HG03196 (cell line): ENCODE measurements at regions not wholly inside any gene's neighbourhood (a gene's known extent, or its start where the extent isn't known, plus 50 kb on each side); places are given as distances from the start of the nearest gene placed in this dataset.

Experiments used
- ATAC-seq: cut with Tn5 transposase; IDR thresholded peaks from one replicate; pipeline ENCODE4 v1.9.1; 2021; ENCODE audit not compliant: unreplicated experiment

DNA sequence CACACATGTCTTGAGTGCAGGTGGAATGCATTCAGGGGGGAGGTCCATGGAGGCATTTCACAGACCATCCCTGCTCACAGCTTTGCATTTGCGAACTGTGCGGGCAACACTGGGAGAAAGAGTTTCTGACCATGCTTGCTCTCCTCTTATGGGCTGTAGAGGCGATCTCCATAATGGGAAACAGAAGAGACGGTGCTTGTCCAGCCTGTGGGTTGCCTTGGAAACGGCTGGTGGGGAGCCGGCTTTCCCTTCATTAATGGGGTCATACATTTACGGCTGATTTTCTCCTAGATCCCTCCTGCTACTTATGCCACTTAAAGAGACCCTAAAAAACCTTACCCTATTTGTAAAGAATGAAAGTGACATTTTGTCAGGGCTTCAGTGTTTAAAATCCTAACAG is 147.4 kb downstream of the SOX11 start:
- no peak for ATAC-seq

GRCh38 chr2:5841126-5841525 is 148.9 kb downstream of the SOX11 start:
- no peak for ATAC-seq

- ATAC-seq, result no peak
Measured at GRCh38 chr2:5842326-5842725, 150.1 kb downstream of the SOX11 start.

DNA sequence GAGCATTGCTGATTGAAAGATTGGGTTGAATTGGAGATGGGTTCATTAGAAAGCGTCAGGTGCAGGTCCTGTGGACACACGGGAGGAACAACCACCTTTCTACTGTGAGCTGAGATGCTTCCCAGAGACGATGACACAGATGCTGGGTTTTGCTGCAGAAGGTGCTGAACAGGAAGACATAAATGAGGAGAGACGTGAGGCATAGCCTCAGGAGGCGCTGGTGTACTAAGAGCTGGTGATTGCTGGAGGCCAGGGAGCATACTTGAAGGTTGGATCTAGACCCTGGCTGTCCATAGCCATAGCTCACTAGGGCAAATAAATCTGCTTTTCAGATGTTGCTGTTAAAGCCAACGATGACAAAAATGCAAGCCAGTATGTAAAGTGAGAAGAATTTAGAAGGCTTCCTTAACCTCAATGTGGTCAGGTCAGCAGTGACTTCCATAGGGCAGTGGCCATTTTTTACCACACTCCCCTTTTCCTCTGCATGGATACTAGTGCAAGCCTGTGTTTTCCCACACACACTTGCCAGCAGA is 153.7 kb downstream of the SOX11 start:
- no peak for ATAC-seq

- no peak for ATAC-seq
Measured at GRCh38 chr2:5846881-5847280, 154.7 kb downstream of the SOX11 start.

DNA sequence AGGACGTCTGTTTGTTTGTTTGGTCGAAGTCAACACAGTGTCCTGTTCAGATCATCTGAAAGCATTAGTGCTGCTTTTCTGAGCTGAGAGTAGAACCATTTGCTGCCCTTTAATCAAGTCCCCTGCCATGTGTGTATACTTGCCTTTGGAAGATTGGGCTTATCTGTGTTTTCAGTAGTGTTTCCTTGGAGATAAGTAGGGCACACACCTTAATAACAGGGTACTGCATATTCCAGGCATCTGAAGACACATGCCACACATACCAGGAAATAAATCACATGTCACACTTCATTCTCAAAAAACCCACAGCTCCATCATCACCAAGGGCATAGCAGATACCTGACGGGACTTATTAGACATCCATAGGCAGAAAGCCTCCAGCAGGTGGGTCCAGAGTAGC is 157.4 kb downstream of the SOX11 start:
- ATAC-seq, result no peak

DNA sequence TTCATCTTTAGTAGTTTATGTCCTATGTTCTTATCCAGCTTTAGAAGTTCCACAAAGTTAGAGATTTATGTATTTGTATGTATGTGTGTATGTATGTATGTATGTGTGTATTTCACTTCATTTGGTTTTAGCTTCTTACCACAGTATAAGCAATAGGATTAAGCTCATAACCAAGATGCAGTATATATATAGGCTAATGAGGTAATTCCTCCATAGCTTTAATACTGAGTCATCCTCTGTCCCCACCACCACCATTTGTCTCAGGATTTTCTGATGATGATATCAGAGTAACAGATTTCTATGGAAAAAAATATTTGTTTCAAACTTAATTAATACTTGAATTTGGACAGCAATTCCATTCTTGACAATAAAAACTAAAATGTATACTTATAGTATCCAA is 159.2 kb downstream of the SOX11 start:
- no peak for ATAC-seq

- ATAC-seq, result no peak
Measured at GRCh38 chr2:5854797-5855196, 162.6 kb downstream of the SOX11 start.

DNA sequence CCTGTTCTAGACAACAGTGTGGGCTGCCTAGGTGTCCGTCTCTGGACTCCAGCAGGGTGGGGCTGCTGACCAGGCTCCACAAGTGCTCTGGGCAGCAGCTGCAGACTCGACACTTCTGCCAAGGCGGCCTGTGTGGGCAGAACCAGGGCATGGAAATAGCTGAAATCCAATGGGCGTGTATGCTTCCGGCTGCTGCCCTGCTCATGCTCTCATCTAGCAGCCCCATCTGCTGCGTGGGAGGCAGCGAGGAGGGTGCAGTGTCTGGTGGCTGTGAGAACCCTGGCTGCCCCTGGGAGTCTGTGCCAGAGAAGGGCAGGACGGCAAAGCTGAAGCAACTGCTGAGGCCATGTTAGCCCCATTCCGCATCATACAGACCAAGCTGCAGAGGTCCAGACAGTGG is 174.9 kb downstream of the SOX11 start:
- no peak for ATAC-seq

DNA sequence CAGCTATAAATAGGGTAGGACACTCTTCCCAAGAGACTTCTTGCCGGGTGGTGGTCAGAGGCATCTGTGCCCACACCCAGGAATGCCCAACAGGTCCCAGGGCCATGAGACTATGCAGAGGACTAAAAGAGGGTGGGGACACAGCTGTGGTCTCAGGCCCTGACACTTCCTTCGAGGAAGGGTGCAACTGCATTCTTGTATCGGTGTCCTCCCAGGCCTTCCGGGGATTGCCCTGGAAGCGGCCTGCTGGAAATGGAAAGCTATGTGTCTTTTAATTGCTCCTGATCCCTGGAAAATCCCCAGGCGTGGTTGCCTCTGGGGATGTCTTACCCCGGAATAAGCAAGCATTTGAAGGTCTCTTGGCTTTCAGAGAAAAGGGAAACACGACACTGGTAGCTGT is 176.7 kb downstream of the SOX11 start:
- ATAC-seq, result no peak

- no peak for ATAC-seq
Measured at GRCh38 chr2:5869936-5870335, 177.8 kb downstream of the SOX11 start.

DNA sequence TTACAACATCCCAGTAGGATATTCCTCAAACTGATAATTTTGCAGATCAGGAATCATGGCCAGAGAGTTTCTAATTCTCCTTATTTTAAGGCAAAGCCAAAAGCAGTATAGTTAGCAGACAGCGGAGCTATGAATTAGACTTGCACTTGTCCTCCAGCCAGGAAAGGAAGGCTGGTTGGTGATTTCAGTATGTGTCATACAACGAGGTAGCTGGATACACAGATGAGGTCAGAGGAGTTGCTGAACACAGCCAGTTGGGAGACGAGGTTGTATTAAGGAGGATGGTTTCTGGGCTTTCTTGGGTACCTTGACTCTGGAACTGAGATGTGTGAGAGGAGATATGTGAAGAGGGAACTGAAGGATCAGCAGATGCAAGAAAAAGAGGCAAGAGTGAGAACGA is 185.2 kb downstream of the SOX11 start:
- ATAC-seq, result no peak

DNA sequence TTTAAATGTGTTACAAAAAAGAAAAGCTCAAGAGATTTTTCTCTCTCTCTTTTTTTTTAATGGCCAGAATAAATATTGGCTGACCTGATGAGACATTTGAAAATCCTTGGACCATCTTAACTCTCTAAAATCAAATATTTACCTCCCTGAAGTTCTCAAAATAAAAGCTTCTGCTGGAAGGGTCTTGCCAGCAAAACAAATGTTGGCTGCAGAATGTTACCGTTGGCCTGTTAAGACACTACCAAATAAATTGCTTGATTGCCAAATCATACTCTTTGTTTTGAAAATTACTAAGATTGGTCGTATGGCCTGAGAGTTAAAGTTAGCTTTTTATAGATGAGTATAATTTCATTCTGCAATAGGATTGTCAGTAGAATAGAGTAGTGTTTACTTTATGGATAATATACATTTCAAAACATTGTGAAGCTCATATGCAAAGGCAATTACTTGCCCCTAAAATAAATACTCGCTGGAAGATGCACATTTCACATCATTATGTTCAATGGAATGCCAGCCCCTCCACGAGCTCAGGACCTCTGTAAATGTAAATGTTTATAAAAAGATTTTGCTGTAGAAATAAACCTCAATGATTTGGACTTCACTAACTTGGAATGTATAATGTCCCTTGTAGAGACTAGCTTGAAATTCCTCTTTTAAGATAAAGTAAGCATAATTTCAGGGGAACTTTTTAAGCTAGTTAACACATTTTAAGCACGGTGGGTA is 193.4 kb downstream of the SOX11 start:
- ATAC-seq, result no peak

GRCh38 chr2:5886462-5886861 is 194.3 kb downstream of the SOX11 start:
- no peak for ATAC-seq

DNA sequence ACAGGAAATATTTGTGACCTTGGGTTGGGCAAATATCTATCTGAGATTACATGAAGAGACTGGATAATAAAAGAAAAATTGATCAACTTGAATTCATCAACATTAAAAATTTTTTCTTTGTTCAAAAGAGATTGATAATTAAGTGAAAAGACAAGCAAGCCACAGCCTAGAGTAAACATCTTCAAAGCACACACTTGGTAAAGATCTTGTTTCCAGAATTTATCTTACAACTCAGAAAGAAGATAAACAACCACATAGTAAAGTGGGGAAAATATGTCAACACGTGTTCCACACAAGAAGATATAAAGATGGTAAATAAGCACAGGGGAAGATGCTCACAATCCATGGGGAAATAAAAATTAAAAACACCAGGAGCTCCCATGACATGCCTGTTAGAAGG is 195.9 kb downstream of the SOX11 start:
- ATAC-seq, result no peak

- no peak for ATAC-seq
Measured at GRCh38 chr2:5889519-5889918, 197.3 kb downstream of the SOX11 start.

- ATAC-seq, result no peak
Measured at GRCh38 chr2:5894355-5894754, 202.2 kb downstream of the SOX11 start.

DNA sequence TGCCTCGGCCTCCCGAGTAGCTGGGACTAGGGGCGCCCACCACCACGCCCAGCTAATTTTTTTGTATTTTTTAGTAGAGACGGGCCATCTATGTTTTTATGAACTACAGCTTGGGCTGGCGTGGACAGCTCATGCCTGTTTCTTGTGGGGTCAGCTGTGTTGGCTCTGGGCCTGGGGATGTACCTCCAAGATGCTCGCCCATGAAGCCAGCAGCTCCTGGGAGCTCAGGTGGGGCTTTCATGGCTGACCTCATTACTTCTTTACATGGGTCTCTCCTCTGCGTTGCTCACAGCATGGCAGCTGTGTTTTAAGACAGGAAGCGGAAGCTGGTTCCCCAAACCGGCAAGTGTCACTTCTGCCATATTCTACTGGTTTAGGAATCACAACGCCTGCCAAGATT is 203.1 kb downstream of the SOX11 start:
- ATAC-seq, result no peak

- ATAC-seq, result no peak
Measured at GRCh38 chr2:5897249-5897648, 205.1 kb downstream of the SOX11 start.

GRCh38 chr2:5898667-5899066 is 206.5 kb downstream of the SOX11 start:
- no peak for ATAC-seq

GRCh38 chr2:5905661-5906060 is 213.5 kb downstream of the SOX11 start:
- ATAC-seq, result no peak

- no peak for ATAC-seq
Measured at GRCh38 chr2:5908071-5908470, 215.9 kb downstream of the SOX11 start.

DNA sequence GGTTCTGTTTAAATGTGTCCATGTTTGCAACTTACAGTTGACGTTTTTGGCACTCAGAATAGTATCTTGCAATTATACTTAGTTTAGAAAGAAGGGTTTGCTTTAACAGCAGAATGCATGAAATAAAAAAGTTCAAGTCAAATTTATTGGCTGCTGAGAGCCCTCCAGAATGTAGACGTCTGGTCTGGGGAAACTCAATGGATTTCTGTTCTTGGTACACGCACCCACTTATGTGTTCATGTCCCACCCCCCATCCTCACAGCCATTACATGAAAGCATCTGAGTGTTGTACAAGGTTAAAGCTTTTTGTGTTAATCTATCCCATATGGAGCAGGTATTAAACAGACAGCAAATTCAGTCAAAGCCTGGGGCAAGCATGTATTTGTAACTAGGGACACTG is 219.5 kb downstream of the SOX11 start:
- no peak for ATAC-seq
